ENCODE measurements at regions not wholly inside any gene's neighbourhood (a gene's known extent, or its start where the extent isn't known, plus 50 kb on each side); places are given as distances from the start of the nearest gene placed in this dataset.

DNA sequence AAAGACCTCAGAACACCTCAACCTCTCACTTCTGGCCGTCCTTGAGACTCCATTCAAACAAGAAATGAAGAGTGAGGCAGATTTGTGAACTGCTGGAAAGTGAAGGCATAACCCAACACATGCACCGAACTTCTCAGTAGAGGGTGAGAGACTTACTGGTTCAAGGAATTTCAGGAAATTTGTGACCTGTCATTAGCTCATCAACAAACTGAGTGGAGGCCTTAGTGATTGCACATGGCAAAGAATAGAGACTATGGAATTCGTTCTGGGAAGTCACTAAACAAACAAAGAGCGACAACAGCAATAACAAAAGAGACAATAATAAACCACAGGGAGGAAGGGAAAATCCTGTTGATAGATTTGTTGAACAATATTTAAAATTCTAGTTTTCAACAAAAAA, 125.0 kb upstream of the AKR1E2 start:
- FAIRE-seq (no peak), DNase-seq (ENCODE audit: low read depth, low spot score) (peak; percentile 30)
- Histone ChIP-seq H4K20me1 (replicated peaks; ENCODE audit: control insufficient read depth, extremely low read depth, insufficient read depth, low read length) (no peaks in the 10 kb centered on the region), H3K9me1 (replicated peaks; ENCODE audit: control insufficient read depth, extremely low read depth, insufficient read depth, low read length) (no peaks in the 10 kb centered on the region), H3K9me3 (replicated peaks; ENCODE audit: control insufficient read depth, insufficient read depth, low read length) (no peaks in the 10 kb centered on the region), H3K27me3 (ENCODE audit: control insufficient read depth in 2 of 2, insufficient read depth in 2 of 2, low read length in 2 of 2) (no peaks in the 10 kb centered on the region), H3K27ac (ENCODE audit: insufficient read depth, low read depth, low read length) (peak overlapping the region; percentile 30), H3K4me3 (replicated peaks in 1 of 3; ENCODE audit: insufficient read depth in 1 of 3, low read depth in 1 of 3, low read length in 3 of 3) (no peak overlapping the region), H3K4me2 (ENCODE audit: insufficient read depth, low read length) (peak overlapping the region; percentile 13), H3K4me1 (ENCODE audit: control insufficient read depth, extremely low read depth, insufficient read depth, low read length) (peaks cover 40% of the 10 kb centered on the region), H2AFZ (ENCODE audit: low read depth, low read length) (peak overlapping the region; percentile 70), H3K79me2 (ENCODE audit: control insufficient read depth, insufficient read depth, low read length) (no peaks in the 10 kb centered on the region), H3K9ac (replicated peaks; ENCODE audit: extremely low read depth, insufficient read depth, low read length) (no peak overlapping the region), H3K36me3 (ENCODE audit: control insufficient read depth in 2 of 2, extremely low read depth in 1 of 2, insufficient read depth in 2 of 2, low read length in 2 of 2) (no peaks in the 10 kb centered on the region)
- TF ChIP-seq POLR2A (IDR thresholded peaks at IDR 0.05; ENCODE audit: low read depth, low read length) (no peak), POLR2AphosphoS5 (IDR thresholded peaks at IDR 0.05; ENCODE audit: insufficient read depth, low read depth, low read length) (no peak), FOS (IDR thresholded peaks at IDR 0.05; ENCODE audit: borderline replicate concordance, insufficient read depth, low read length) (no peak), GATA2 (IDR thresholded peaks at IDR 0.05; ENCODE audit: insufficient read depth, insufficient read length, low read depth, low read length) (no peak), CTCF (IDR thresholded peaks at IDR 0.05; ENCODE audit: extremely low read depth in 1 of 2, insufficient read depth in 1 of 2, low read depth in 1 of 2, low read length in 2 of 2) (no peak), EZH2 (IDR thresholded peaks at IDR 0.05; ENCODE audit: borderline replicate concordance, low read depth, low read length, severe bottlenecking) (no peak), MYC (IDR thresholded peaks at IDR 0.05; ENCODE audit: low read depth, low read length) (no peak), JUN (IDR thresholded peaks at IDR 0.05; ENCODE audit: borderline replicate concordance, insufficient read depth, insufficient read length, low read depth) (no peak)
- dilution Hi-C loops (cut with MboI; ENCODE audit: extremely low pct_ligation_motif_present, low sequenced_read_pairs), result no loop called here
- BruUV-seq (replicated peaks), result no TSS peak
- CTCF ChIA-PET, result interaction anchor here (1.0 kb wide), 2 partner anchors 15 to 204 kb away, joined by 3 read pairs; no protein-coding TSS in a partner anchor
- POLR2A ChIA-PET, result interaction anchor here (0.8 kb wide), 2 partner anchors 24 to 69 kb away, joined by 3 read pairs; no protein-coding TSS in a partner anchor
- intact Hi-C loops (cut with micrococcal nuclease), result no loop called here
